Body of pancreas (tissue), 4 donors: ENCODE measurements at regions not wholly inside any gene's neighbourhood (a gene's known extent, or its start where the extent isn't known, plus 50 kb on each side); places are given as distances from the start of the nearest gene placed in this dataset.

Experiments used
- CTCF ChIP-seq, 7 experiments: fragments of 450-650 bp in 4 of 7; fragments of 200-600 bp in 3 of 7; sonication (generic) in 3 of 7; IDR thresholded peaks; one replicate each; pipeline ENCODE4 v1.5.1; 2016 to 2019; ENCODE audit warnings: antibody characterized with exemption in 7 of 7
- POLR2A ChIP-seq, 3 donors: fragments of 450-650 bp; IDR thresholded peaks; one replicate each; pipeline ENCODE4 v1.6.1; 2016; ENCODE audit warnings: antibody characterized with exemption in 3 of 3, mild to moderate bottlenecking in 2 of 3

- TF ChIP-seq CTCF (IDR thresholded peaks at IDR 0.05), result no peak
- no peak for TF ChIP-seq POLR2A (IDR thresholded peaks at IDR 0.05)
Observed at GRCh38 chr5:162324328-162324727, 256.8 kb downstream of the GABRG2 start.
